ENCODE measurements at regions not wholly inside any gene's neighbourhood (a gene's known extent, or its start where the extent isn't known, plus 50 kb on each side); places are given as distances from the start of the nearest gene placed in this dataset.

GRCh38 chr9:73053543-73053942 is 98.1 kb upstream of the ANXA1 start:
- H3K4me3 ChIP-seq (ENCODE audit: low read length), result no peak overlapping the region
- DNase-seq, result no peak

GRCh38 chr9:73050887-73051550 is 98.2 kb upstream of the ALDH1A1 start:
- Histone ChIP-seq H3K4me2 (ENCODE audit: low read length) (no peak overlapping the region), H3K27ac (ENCODE audit: low read depth, low read length) (no peak overlapping the region), H3K27me3 (ENCODE audit: insufficient read depth, low read length, poor library complexity) (no peaks in the 10 kb centered on the region), H2BK120ac (ENCODE audit: low read depth, low read length) (no peak overlapping the region), H3K56ac (ENCODE audit: low read length) (no peak overlapping the region), H3K18ac (ENCODE audit: low read length) (no peak overlapping the region), H2AK5ac (ENCODE audit: low read length) (no peak overlapping the region), H3K36me3 (ENCODE audit: control insufficient read depth, insufficient read depth, low read length) (no peaks in the 10 kb centered on the region), H3K4me3 (ENCODE audit: low read length) (no peak overlapping the region), H4K5ac (ENCODE audit: low read length) (no peak overlapping the region), H3K9ac (ENCODE audit: low read length) (no peak overlapping the region), H3K4me1 (ENCODE audit: control insufficient read depth, low read depth, low read length) (no peaks in the 10 kb centered on the region), H3K23ac (ENCODE audit: low read length) (no peak overlapping the region), H3K79me2 (ENCODE audit: control insufficient read depth, insufficient read depth, low read length) (no peaks in the 10 kb centered on the region), H4K8ac (ENCODE audit: low read depth, low read length) (no peak overlapping the region), H2BK15ac (replicated peaks; ENCODE audit: low read depth) (peak overlapping the region; percentile 19), H3K79me1 (ENCODE audit: low read length) (no peaks in the 10 kb centered on the region), H2BK5ac (ENCODE audit: low read length) (no peak overlapping the region), H3K4ac (ENCODE audit: low read depth, low read length) (no peak overlapping the region)
- no CpG with 5 or more reads among the region's 7 CpGs for WGBS (ENCODE audit: extremely low coverage, insufficient coverage, low lambda C conversion rate)
- DNase-seq, result peak; percentile 91

More at GRCh38 chr9:73053543-73053942, 98.1 kb upstream of the ANXA1 start:
- Histone ChIP-seq H2BK120ac (ENCODE audit: low read depth, low read length) (no peak overlapping the region), H3K23ac (ENCODE audit: low read length) (no peak overlapping the region), H3K18ac (ENCODE audit: low read length) (no peak overlapping the region), H3K79me1 (ENCODE audit: low read length) (no peaks in the 10 kb centered on the region), H3K79me2 (ENCODE audit: control insufficient read depth, insufficient read depth, low read length) (no peaks in the 10 kb centered on the region), H3K4ac (ENCODE audit: low read depth, low read length) (no peak overlapping the region), H3K56ac (ENCODE audit: low read length) (no peak overlapping the region), H3K4me2 (ENCODE audit: low read length) (no peak overlapping the region), H3K36me3 (ENCODE audit: control insufficient read depth, insufficient read depth, low read length) (no peaks in the 10 kb centered on the region), H3K27me3 (ENCODE audit: insufficient read depth, low read length, poor library complexity) (no peaks in the 10 kb centered on the region), H3K27ac (ENCODE audit: low read depth, low read length) (no peak overlapping the region), H4K8ac (ENCODE audit: low read depth, low read length) (no peak overlapping the region), H4K5ac (ENCODE audit: low read length) (no peak overlapping the region), H3K9ac (ENCODE audit: low read length) (no peak overlapping the region), H2AK5ac (ENCODE audit: low read length) (no peak overlapping the region), H2BK15ac (replicated peaks; ENCODE audit: low read depth) (no peak overlapping the region), H2BK5ac (ENCODE audit: low read length) (no peak overlapping the region), H3K4me1 (ENCODE audit: control insufficient read depth, low read depth, low read length) (no peaks in the 10 kb centered on the region)
- no CpG with 5 or more reads among the region's 1 CpG for WGBS (ENCODE audit: extremely low coverage, insufficient coverage, low lambda C conversion rate)

GRCh38 chr9:73050065-73050816 is 97.4 kb upstream of the ALDH1A1 start:
- no peaks in the 10 kb centered on the region for H3K4me1 ChIP-seq (ENCODE audit: control insufficient read depth, low read depth, low read length)
- no peaks in the 10 kb centered on the region for H3K79me1 ChIP-seq (ENCODE audit: low read length)
- no peak overlapping the region for H2BK15ac ChIP-seq (replicated peaks; ENCODE audit: low read depth)
- no peak overlapping the region for H3K56ac ChIP-seq (ENCODE audit: low read length)
- H3K79me2 ChIP-seq (ENCODE audit: control insufficient read depth, insufficient read depth, low read length), result no peaks in the 10 kb centered on the region
- WGBS (ENCODE audit: extremely low coverage, insufficient coverage, low lambda C conversion rate), result no CpG with 5 or more reads among the region's 5 CpGs
- no peak overlapping the region for H3K9ac ChIP-seq (ENCODE audit: low read length)
- no peak for DNase-seq
- no peak overlapping the region for H3K23ac ChIP-seq (ENCODE audit: low read length)
- H3K27ac ChIP-seq (ENCODE audit: low read depth, low read length), result no peak overlapping the region
- no peak overlapping the region for H2AK5ac ChIP-seq (ENCODE audit: low read length)
- H3K4me2 ChIP-seq (ENCODE audit: low read length), result no peak overlapping the region
- no peaks in the 10 kb centered on the region for H3K36me3 ChIP-seq (ENCODE audit: control insufficient read depth, insufficient read depth, low read length)
- no peak overlapping the region for H3K18ac ChIP-seq (ENCODE audit: low read length)
- H3K27me3 ChIP-seq (ENCODE audit: insufficient read depth, low read length, poor library complexity), result no peaks in the 10 kb centered on the region
- no peak overlapping the region for H4K8ac ChIP-seq (ENCODE audit: low read depth, low read length)
- no peak overlapping the region for H2BK120ac ChIP-seq (ENCODE audit: low read depth, low read length)
- H3K4ac ChIP-seq (ENCODE audit: low read depth, low read length), result no peak overlapping the region
- no peak overlapping the region for H2BK5ac ChIP-seq (ENCODE audit: low read length)
- H3K4me3 ChIP-seq (ENCODE audit: low read length), result no peak overlapping the region
- H4K5ac ChIP-seq (ENCODE audit: low read length), result no peak overlapping the region

- Histone ChIP-seq H2BK5ac (ENCODE audit: low read length) (no peak overlapping the region), H4K8ac (ENCODE audit: low read depth, low read length) (no peak overlapping the region), H2BK15ac (replicated peaks; ENCODE audit: low read depth) (no peak overlapping the region), H3K4ac (ENCODE audit: low read depth, low read length) (no peak overlapping the region), H3K4me2 (ENCODE audit: low read length) (no peak overlapping the region), H3K4me3 (ENCODE audit: low read length) (no peak overlapping the region), H3K27ac (ENCODE audit: low read depth, low read length) (no peak overlapping the region), H3K4me1 (ENCODE audit: control insufficient read depth, low read depth, low read length) (no peaks in the 10 kb centered on the region), H4K5ac (ENCODE audit: low read length) (no peak overlapping the region), H2BK120ac (ENCODE audit: low read depth, low read length) (no peak overlapping the region), H2AK5ac (ENCODE audit: low read length) (no peak overlapping the region), H3K79me1 (ENCODE audit: low read length) (no peaks in the 10 kb centered on the region), H3K27me3 (ENCODE audit: insufficient read depth, low read length, poor library complexity) (no peaks in the 10 kb centered on the region), H3K56ac (ENCODE audit: low read length) (no peak overlapping the region), H3K18ac (ENCODE audit: low read length) (no peak overlapping the region), H3K23ac (ENCODE audit: low read length) (no peak overlapping the region), H3K36me3 (ENCODE audit: control insufficient read depth, insufficient read depth, low read length) (no peaks in the 10 kb centered on the region), H3K79me2 (ENCODE audit: control insufficient read depth, insufficient read depth, low read length) (no peaks in the 10 kb centered on the region), H3K9ac (ENCODE audit: low read length) (no peak overlapping the region)
- no peak for DNase-seq
Measured at GRCh38 chr9:73049280-73049679, 96.4 kb upstream of the ALDH1A1 start.

GRCh38 chr9:73046769-73047168 is 93.9 kb upstream of the ALDH1A1 start:
- Histone ChIP-seq H3K9ac (ENCODE audit: low read length) (no peak overlapping the region), H3K56ac (ENCODE audit: low read length) (no peak overlapping the region), H3K79me1 (ENCODE audit: low read length) (no peaks in the 10 kb centered on the region), H2BK15ac (replicated peaks; ENCODE audit: low read depth) (no peak overlapping the region), H3K27ac (ENCODE audit: low read depth, low read length) (no peak overlapping the region), H3K36me3 (ENCODE audit: control insufficient read depth, insufficient read depth, low read length) (no peaks in the 10 kb centered on the region), H3K79me2 (ENCODE audit: control insufficient read depth, insufficient read depth, low read length) (no peaks in the 10 kb centered on the region), H4K8ac (ENCODE audit: low read depth, low read length) (no peak overlapping the region), H2BK120ac (ENCODE audit: low read depth, low read length) (no peak overlapping the region), H3K4ac (ENCODE audit: low read depth, low read length) (no peak overlapping the region), H3K27me3 (ENCODE audit: insufficient read depth, low read length, poor library complexity) (no peaks in the 10 kb centered on the region), H2BK5ac (ENCODE audit: low read length) (no peak overlapping the region), H4K5ac (ENCODE audit: low read length) (no peak overlapping the region), H2AK5ac (ENCODE audit: low read length) (no peak overlapping the region), H3K23ac (ENCODE audit: low read length) (no peak overlapping the region), H3K4me3 (ENCODE audit: low read length) (no peak overlapping the region), H3K4me2 (ENCODE audit: low read length) (no peak overlapping the region), H3K18ac (ENCODE audit: low read length) (no peak overlapping the region), H3K4me1 (ENCODE audit: control insufficient read depth, low read depth, low read length) (no peaks in the 10 kb centered on the region)
- no CpG with 5 or more reads among the region's 1 CpG for WGBS (ENCODE audit: extremely low coverage, insufficient coverage, low lambda C conversion rate)
- DNase-seq, result no peak
